ENCODE measurements at regions not wholly inside any gene's neighbourhood (a gene's known extent, or its start where the extent isn't known, plus 50 kb on each side); places are given as distances from the start of the nearest gene placed in this dataset.
A peak's percentile ranks its signal among the peaks of the same experiment; 100 is the strongest.

DNA sequence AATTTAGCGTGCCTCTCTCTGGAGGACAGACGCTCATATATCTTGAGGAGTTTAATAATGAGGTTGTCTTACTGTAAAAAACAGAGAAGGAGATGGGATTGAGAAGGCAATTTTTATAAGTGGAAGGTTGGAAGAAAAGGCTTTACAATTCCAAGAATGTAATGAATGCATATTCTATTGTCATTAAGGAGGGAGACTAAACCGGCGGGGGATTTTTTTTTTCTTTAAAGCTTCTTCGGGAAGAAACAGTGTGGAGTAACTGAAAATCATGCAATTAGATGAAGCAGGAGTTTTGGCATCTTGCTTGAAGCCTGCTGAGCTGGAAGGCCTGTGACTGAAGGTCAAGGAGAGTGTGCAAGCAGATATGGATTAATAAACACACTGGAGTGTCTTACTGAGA, 124.4 kb downstream of the HRH4 start:
- Histone ChIP-seq H3K4me1 (replicated peaks in 1 of 4; ENCODE audit: control insufficient read depth in 3 of 4, insufficient read depth in 4 of 4, low read length in 3 of 4) (peaks cover 4 to 16% (median 15%) of the 10 kb centered on the region in 4 experiments; a peak in 6 of 7 replicates), H3K9ac (replicated peaks in 1 of 4; ENCODE audit: extremely low read depth in 1 of 4, low read depth in 3 of 4, low read length in 3 of 4) (no peak overlapping the region), H4K8ac (ENCODE audit: extremely low read depth, insufficient read depth, low read length) (no peak overlapping the region), H3K4ac (replicated peaks; ENCODE audit: insufficient read length, low read depth, low read length) (no peak overlapping the region), H3K79me1 (ENCODE audit: low read depth, low read length) (no peaks in the 10 kb centered on the region), H3K14ac (ENCODE audit: insufficient read length) (no peak overlapping the region), H2BK5ac (ENCODE audit: low read depth, low read length) (peak overlapping the region; percentile 72; the same call in 1 of the 2 replicates), H2AK5ac (ENCODE audit: low read depth, low read length) (no peak overlapping the region; the same call in 1 of the 2 replicates), H3K9me3 (ENCODE audit: insufficient read depth in 2 of 2, low read depth in 1 of 2, low read length in 1 of 2) (no peaks in the 10 kb centered on the region), H3K4me3 (ENCODE audit: extremely low read depth in 1 of 4, insufficient read depth in 2 of 4, low read depth in 3 of 4, low read length in 4 of 4) (no peak overlapping the region), H3K23ac (ENCODE audit: insufficient read length) (no peak overlapping the region), H2BK15ac (ENCODE audit: low read length) (no peak overlapping the region), H3K18ac (ENCODE audit: extremely low read depth, low read length) (no peak overlapping the region), H2AFZ (ENCODE audit: low read length) (no peak overlapping the region), H4K20me1 (replicated peaks in 1 of 2; ENCODE audit: control insufficient read depth in 1 of 2, insufficient read depth in 2 of 2, low read length in 2 of 2) (no peaks in the 10 kb centered on the region), H3K4me2 (ENCODE audit: insufficient read depth in 1 of 2, low read depth in 2 of 2, low read length in 2 of 2) (peak overlapping the region; percentile 24 to 52; a peak in 3 of 4 replicates), H4K91ac (replicated peaks; ENCODE audit: insufficient read length, low read length) (no peak overlapping the region), H3K56ac (replicated peaks; ENCODE audit: insufficient read length, low read depth, low read length) (no peak overlapping the region), H2BK12ac (ENCODE audit: low read depth, low read length) (peak overlapping the region; percentile 95; the same call in 1 of the 2 replicates), H3K23me2 (ENCODE audit: low read depth, low read length) (no peaks in the 10 kb centered on the region), H2BK120ac (replicated peaks; ENCODE audit: low read depth, low read length) (no peak overlapping the region), H3K27me3 (replicated peaks in 1 of 4; ENCODE audit: control insufficient read depth in 3 of 4, extremely low read depth in 1 of 4, insufficient read depth in 3 of 4, low read length in 3 of 4) (no peaks in the 10 kb centered on the region), H2BK20ac (ENCODE audit: low read length) (no peak overlapping the region), H3K79me2 (ENCODE audit: control insufficient read depth in 1 of 2, insufficient read depth in 2 of 2, low read length in 2 of 2) (no peaks in the 10 kb centered on the region), H3K27ac (ENCODE audit: low read depth, low read length) (no peak overlapping the region), H4K5ac (ENCODE audit: insufficient read length, low read depth, low read length) (no peak overlapping the region), H3K36me3 (ENCODE audit: control insufficient read depth in 2 of 4, insufficient read depth in 4 of 4, low read length in 3 of 4) (no peaks in the 10 kb centered on the region)
- WGBS, 2 experiments (ENCODE audit: extremely low coverage in 1 of 2, insufficient coverage in 1 of 2, insufficient read length in 1 of 2, insufficient replicate concordance in 2 of 2, low coverage in 1 of 2, low lambda C conversion rate in 2 of 2, missing lambda C conversion rate in 1 of 2), result 30% methylated on average over 5 of the region's 5 CpGs; no CpG with 5 or more reads in 1 of the 2 experiments
- DNase-seq (ENCODE audit: low read depth in 1 of 2, low spot score in 2 of 2), result no peak
- POLR2A ChIA-PET (ENCODE audit: partially characterized antibody), result interaction anchor here (1.4 kb wide), 1 partner anchor 9 kb away, joined by 3 read pairs; no protein-coding TSS in a partner anchor
- peak; percentile 71 for FAIRE-seq
- CTCF ChIA-PET (ENCODE audit: partially characterized antibody), result interaction anchor here (0.6 kb wide), 1 partner anchor 603 kb away, joined by 3 read pairs; no protein-coding TSS in a partner anchor
